ENCODE measurements at regions not wholly inside any gene's neighbourhood (a gene's known extent, or its start where the extent isn't known, plus 50 kb on each side); places are given as distances from the start of the nearest gene placed in this dataset.
"Not testable (repeated sequence)": the region's sequence is repeated elsewhere in the genome, so short reads cannot be mapped to it uniquely, and the experiment has no call there.

- DNase-seq: peak; percentile 68 to 72
Measured at GRCh38 chr5:1633605-1634336, 110.0 kb upstream of the LPCAT1 start.

GRCh38 chr5:1631004-1631403 is 107.2 kb upstream of the LPCAT1 start:
- DNase-seq: not testable (repeated sequence)

- DNase-seq: not testable (repeated sequence)
Measured at GRCh38 chr5:1626397-1626796, 102.6 kb upstream of the LPCAT1 start.

GRCh38 chr5:1619531-1619930 is 95.8 kb upstream of the LPCAT1 start:
- DNase-seq: not testable (repeated sequence)

GRCh38 chr5:1618296-1618865 is 94.6 kb upstream of the LPCAT1 start:
- DNase-seq: not testable (repeated sequence)

GRCh38 chr5:1617236-1617755 is 93.5 kb upstream of the LPCAT1 start:
- not testable (repeated sequence) for DNase-seq

GRCh38 chr5:1613515-1613914 is 89.8 kb upstream of the LPCAT1 start:
- not testable (repeated sequence) for DNase-seq

GRCh38 chr5:1610526-1610925 is 86.8 kb upstream of the LPCAT1 start:
- DNase-seq: not testable (repeated sequence)

- DNase-seq: not testable (repeated sequence)
Measured at GRCh38 chr5:1609111-1609510, 85.4 kb upstream of the LPCAT1 start.

GRCh38 chr5:1608336-1608735 is 84.6 kb upstream of the LPCAT1 start:
- DNase-seq: not testable (repeated sequence)

- not testable (repeated sequence) for DNase-seq
Measured at GRCh38 chr5:1606951-1607350, 83.2 kb upstream of the LPCAT1 start.

- DNase-seq: not testable (repeated sequence)
Measured at GRCh38 chr5:1603916-1604315, 80.2 kb upstream of the LPCAT1 start.

- not testable (repeated sequence) for DNase-seq
Measured at GRCh38 chr5:1601565-1601964, 77.8 kb upstream of the LPCAT1 start.

- DNase-seq: not testable (repeated sequence)
Measured at GRCh38 chr5:1598950-1599737, 75.4 kb upstream of the LPCAT1 start.

- DNase-seq: not testable (repeated sequence)
Measured at GRCh38 chr5:1597093-1597473, 73.3 kb upstream of the LPCAT1 start.

GRCh38 chr5:1596462-1597092 is 72.8 kb upstream of the LPCAT1 start:
- not testable (repeated sequence) for DNase-seq

GRCh38 chr5:1594357-1595106 is 70.8 kb upstream of the LPCAT1 start:
- peak; percentile 81 to 89 for DNase-seq

GRCh38 chr5:1593903-1594356 is 70.2 kb upstream of the LPCAT1 start:
- no peak for DNase-seq

GRCh38 chr5:1588071-1588694 is 64.4 kb upstream of the LPCAT1 start:
- not testable (repeated sequence) for DNase-seq

GRCh38 chr5:1583081-1583875 is 59.5 kb upstream of the LPCAT1 start:
- DNase-seq: not testable (repeated sequence)

- DNase-seq: not testable (repeated sequence)
Measured at GRCh38 chr5:1579389-1579788, 55.6 kb upstream of the LPCAT1 start.

Measured in CD4-positive, alpha-beta T cell treated with Interleukin-1 beta for 1 hour (primary cell).